Suprapubic skin (tissue), 2 donors: ENCODE measurements at regions not wholly inside any gene's neighbourhood (a gene's known extent, or its start where the extent isn't known, plus 50 kb on each side); places are given as distances from the start of the nearest gene placed in this dataset.

Source experiments
- EP300 ChIP-seq: sonication (generic); formaldehyde crosslinking; IDR thresholded peaks from one replicate; pipeline ENCODE4 v1.6.1; 2017; ENCODE audit warnings: antibody characterized with exemption
- POLR2A ChIP-seq, 2 donors: fragments of 450-650 bp; IDR thresholded peaks; one replicate each; pipeline ENCODE4 v1.6.1; 2017; ENCODE audit warnings: antibody characterized with exemption in 2 of 2, mild to moderate bottlenecking in 2 of 2, moderate library complexity in 2 of 2

- TF ChIP-seq EP300 = no peak
- no peak for TF ChIP-seq POLR2A (IDR thresholded peaks at IDR 0.05)
Measured at GRCh38 chr20:40967700-40968099, 60.9 kb upstream of the TOP1 start.
